Smooth muscle cell (in vitro differentiated cells): ENCODE measurements at regions not wholly inside any gene's neighbourhood (a gene's known extent, or its start where the extent isn't known, plus 50 kb on each side); places are given as distances from the start of the nearest gene placed in this dataset.
"Not testable (repeated sequence)": the region's sequence is repeated elsewhere in the genome, so short reads cannot be mapped to it uniquely, and the experiment has no call there.

Experiments
- DNase-seq: peaks from one replicate; lab custom pipeline; 2025; ENCODE audit not compliant: unreplicated experiment; lab: John Stamatoyannopoulos, UW
- H2AFZ ChIP-seq: fragments of 200-600 bp; sonication (generic); 2 replicates; pipeline ENCODE4 v1.6.0; 2016; ENCODE audit warnings: antibody characterized with exemption, low read depth, mild to moderate bottlenecking
- H3F3A ChIP-seq: fragments of 200-600 bp; sonication (generic); 2 replicates; pipeline ENCODE4 v1.6.0; 2017; ENCODE audit warnings: antibody characterized with exemption, low read depth
- H3K27ac ChIP-seq: fragments of 200-600 bp; sonication (generic); 2 replicates; pipeline ENCODE4 v1.5.1; 2016; ENCODE audit warnings: low read depth, mild to moderate bottlenecking
- H3K27me3 ChIP-seq: fragments of 200-600 bp; sonication (generic); 2 replicates; pipeline ENCODE4 v1.6.1; 2016; ENCODE audit warnings: low read depth, mild to moderate bottlenecking
- H3K36me3 ChIP-seq: fragments of 200-600 bp; sonication (generic); 2 replicates; pipeline ENCODE4 v1.5.1; 2016; ENCODE audit warnings: low read depth
- H3K4me1 ChIP-seq: fragments of 200-600 bp; sonication (generic); 2 replicates; pipeline ENCODE4 v1.5.1; 2016; ENCODE audit warnings: low read depth
- H3K4me2 ChIP-seq: fragments of 200-600 bp; sonication (generic); 2 replicates; pipeline ENCODE4 v1.6.0; 2016; ENCODE audit warnings: mild to moderate bottlenecking
- H3K4me3 ChIP-seq: fragments of 200-600 bp; sonication (generic); 2 replicates; pipeline ENCODE4 v1.5.1; 2016; ENCODE audit warnings: mild to moderate bottlenecking
- H3K79me2 ChIP-seq: fragments of 200-600 bp; sonication (generic); 2 replicates; pipeline ENCODE4 v1.6.0; 2016; ENCODE audit warnings: low read depth, mild to moderate bottlenecking
- H3K9ac ChIP-seq: fragments of 200-600 bp; sonication (generic); 2 replicates; pipeline ENCODE4 v1.6.0; 2016; ENCODE audit warnings: low read depth
- H3K9me3 ChIP-seq: fragments of 200-600 bp; sonication (generic); replicated peaks from 2 replicates; pipeline ENCODE4 v1.5.1; 2016; ENCODE audit warnings: low read depth
- H4K20me1 ChIP-seq: fragments of 200-600 bp; sonication (generic); 2 replicates; pipeline ENCODE4 v1.6.0; 2016; ENCODE audit warnings: low read depth
- WGBS: methylation state at CpG from one replicate; pipeline ENCODE4 v1.1.7; 2016; ENCODE audit warnings: low lambda C conversion rate; 5-methylcytosine and 5-hydroxymethylcytosine counted together
- TF ChIP-seq, protein P1 (sequence below): fragments of 200-600 bp; sonication (generic); IDR thresholded peaks from 2 replicates; pipeline ENCODE4 v1.5.1; 2017; ENCODE audit warnings: borderline replicate concordance, mild to moderate bottlenecking, antibody characterized with exemption; ENCODE audit not compliant: insufficient read depth, poor library complexity, severe bottlenecking

DNA sequence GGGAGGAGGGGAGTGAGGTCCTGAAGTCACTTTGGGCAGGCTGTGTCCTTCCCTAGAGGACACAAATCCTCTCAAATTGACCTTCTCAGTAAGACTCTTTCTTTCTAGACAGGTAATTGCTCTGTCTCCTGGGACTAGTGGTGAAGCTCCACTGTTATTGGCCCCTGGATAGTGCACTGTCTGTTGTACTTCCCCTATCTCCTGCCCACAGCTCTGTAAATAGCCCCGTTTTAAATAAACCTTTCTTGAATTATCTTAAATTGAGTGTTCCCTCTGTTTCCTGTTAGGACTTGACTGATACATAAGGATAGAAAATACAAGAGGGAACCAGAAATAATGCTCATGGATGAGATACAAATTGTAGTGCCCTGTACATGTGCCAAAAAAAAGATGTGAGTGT is 229.5 kb upstream of the USP24 start:
- H3F3A ChIP-seq, result peaks cover 3% of the 10 kb centered on the region
- H3K9ac ChIP-seq, result peak overlapping the region; percentile 66
- WGBS, result 39% methylated on average over 1 of the region's 1 CpG
- H3K79me2 ChIP-seq, result no peaks in the 10 kb centered on the region
- TF ChIP-seq, protein P1, sequence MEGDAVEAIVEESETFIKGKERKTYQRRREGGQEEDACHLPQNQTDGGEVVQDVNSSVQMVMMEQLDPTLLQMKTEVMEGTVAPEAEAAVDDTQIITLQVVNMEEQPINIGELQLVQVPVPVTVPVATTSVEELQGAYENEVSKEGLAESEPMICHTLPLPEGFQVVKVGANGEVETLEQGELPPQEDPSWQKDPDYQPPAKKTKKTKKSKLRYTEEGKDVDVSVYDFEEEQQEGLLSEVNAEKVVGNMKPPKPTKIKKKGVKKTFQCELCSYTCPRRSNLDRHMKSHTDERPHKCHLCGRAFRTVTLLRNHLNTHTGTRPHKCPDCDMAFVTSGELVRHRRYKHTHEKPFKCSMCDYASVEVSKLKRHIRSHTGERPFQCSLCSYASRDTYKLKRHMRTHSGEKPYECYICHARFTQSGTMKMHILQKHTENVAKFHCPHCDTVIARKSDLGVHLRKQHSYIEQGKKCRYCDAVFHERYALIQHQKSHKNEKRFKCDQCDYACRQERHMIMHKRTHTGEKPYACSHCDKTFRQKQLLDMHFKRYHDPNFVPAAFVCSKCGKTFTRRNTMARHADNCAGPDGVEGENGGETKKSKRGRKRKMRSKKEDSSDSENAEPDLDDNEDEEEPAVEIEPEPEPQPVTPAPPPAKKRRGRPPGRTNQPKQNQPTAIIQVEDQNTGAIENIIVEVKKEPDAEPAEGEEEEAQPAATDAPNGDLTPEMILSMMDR, result no peak
- H3K27ac ChIP-seq, result peak overlapping the region; percentile 90
- no peaks in the 10 kb centered on the region for H4K20me1 ChIP-seq
- DNase-seq, result no peak
- H3K4me3 ChIP-seq, result no peak overlapping the region
- H3K9me3 ChIP-seq, result no peaks in the 10 kb centered on the region
- no peaks in the 10 kb centered on the region for H3K36me3 ChIP-seq
- no peak overlapping the region for H2AFZ ChIP-seq
- no peaks in the 10 kb centered on the region for H3K27me3 ChIP-seq
- H3K4me1 ChIP-seq, result no peaks in the 10 kb centered on the region
- peak overlapping the region; percentile 77 for H3K4me2 ChIP-seq

DNA sequence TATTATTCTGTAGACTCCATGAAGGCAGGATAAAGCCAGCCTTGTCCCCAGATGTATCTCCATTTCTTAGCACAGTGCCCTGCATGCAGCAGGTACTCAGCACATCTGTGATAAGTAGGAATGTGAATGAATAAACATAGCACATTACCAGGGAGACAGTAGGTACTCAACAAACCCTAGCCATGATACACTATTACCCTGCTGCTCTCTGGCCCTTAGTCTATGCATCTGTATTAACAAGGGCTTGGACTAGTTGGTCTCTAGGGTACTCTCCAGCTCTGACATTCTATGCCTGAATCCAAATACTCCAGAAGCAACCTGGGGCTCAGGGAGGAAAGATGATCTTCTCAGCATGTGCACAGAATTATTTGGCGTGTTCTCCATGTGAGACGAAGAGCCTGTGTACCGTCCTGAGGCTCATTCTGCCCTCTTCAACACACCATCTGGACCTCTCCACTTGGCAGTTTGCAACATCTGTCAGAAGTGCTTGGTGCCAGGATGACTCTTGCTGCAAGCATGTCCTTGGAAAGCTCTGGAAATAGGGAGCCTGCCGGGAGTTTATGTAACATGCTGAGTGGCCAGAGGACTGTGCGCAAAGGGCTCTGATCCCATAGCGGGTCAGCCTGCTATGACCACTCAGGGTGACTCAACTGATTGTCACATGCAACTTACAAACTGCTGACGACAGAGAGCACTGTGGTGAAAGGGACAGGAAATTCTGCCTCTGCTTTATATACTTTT is 228.2 kb upstream of the USP24 start:
- Histone ChIP-seq H3K79me2 (no peaks in the 10 kb centered on the region), H3K27ac (peak overlapping the region; percentile 90), H4K20me1 (no peaks in the 10 kb centered on the region), H3K4me1 (no peaks in the 10 kb centered on the region), H3K4me3 (no peak overlapping the region), H3K4me2 (peak overlapping the region; percentile 77), H3K27me3 (no peaks in the 10 kb centered on the region), H2AFZ (no peak overlapping the region), H3K9me3 (no peaks in the 10 kb centered on the region), H3F3A (peaks cover 3% of the 10 kb centered on the region), H3K36me3 (no peaks in the 10 kb centered on the region), H3K9ac (peak overlapping the region; percentile 66)
- TF ChIP-seq, protein P1, result no peak
- WGBS, result 21% methylated on average over 7 of the region's 7 CpGs
- peak; percentile 33 for DNase-seq

DNA sequence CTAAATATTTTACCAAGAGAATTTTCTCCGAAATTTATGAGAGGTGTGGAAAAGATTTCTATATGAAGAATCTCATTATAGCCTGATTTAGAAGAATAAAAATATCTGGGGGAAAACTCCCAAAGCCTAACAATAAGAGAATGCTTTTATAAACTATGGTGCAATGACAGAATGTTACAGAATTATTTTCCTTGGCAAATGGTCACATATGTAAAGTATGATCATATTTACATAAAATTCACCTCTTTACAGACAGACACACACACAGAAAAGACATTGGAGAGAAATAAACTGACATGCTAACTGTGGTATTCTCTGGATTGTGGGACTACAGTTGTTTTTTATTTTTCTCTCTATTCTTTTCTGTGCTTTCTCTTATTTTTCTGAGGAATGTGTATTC is 226.3 kb upstream of the USP24 start:
- peaks cover 3% of the 10 kb centered on the region for H3F3A ChIP-seq
- DNase-seq, result no peak
- H3K4me1 ChIP-seq, result no peaks in the 10 kb centered on the region
- no peaks in the 10 kb centered on the region for H3K9me3 ChIP-seq
- WGBS, result 83% methylated on average over 1 of the region's 1 CpG
- no peaks in the 10 kb centered on the region for H4K20me1 ChIP-seq
- no peak overlapping the region for H2AFZ ChIP-seq
- H3K79me2 ChIP-seq, result no peaks in the 10 kb centered on the region
- H3K4me3 ChIP-seq, result no peak overlapping the region
- H3K27ac ChIP-seq, result no peak overlapping the region
- no peaks in the 10 kb centered on the region for H3K36me3 ChIP-seq
- TF ChIP-seq, protein P1, result no peak
- H3K9ac ChIP-seq, result no peak overlapping the region
- H3K27me3 ChIP-seq, result no peaks in the 10 kb centered on the region
- no peak overlapping the region for H3K4me2 ChIP-seq

DNA sequence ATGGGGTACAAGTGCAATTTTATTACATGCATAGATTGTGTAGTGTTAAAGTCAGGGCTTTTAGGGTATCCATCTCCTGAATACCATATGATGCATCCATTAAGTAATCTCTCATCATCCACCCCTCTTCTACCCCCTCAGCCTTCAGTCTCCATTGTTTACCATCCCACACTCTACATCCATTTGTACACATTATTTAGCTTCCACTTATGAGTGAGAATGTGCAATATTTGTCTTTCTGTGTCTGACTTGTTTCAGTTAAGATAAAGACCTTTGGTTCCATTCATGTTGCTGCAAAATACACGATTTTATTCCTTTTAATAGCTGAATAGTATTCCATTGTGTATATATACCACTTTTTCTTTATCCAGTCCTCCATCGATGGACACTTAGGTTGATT is 222.5 kb upstream of the USP24 start:
- TF ChIP-seq, protein P1, result no peak

DNA sequence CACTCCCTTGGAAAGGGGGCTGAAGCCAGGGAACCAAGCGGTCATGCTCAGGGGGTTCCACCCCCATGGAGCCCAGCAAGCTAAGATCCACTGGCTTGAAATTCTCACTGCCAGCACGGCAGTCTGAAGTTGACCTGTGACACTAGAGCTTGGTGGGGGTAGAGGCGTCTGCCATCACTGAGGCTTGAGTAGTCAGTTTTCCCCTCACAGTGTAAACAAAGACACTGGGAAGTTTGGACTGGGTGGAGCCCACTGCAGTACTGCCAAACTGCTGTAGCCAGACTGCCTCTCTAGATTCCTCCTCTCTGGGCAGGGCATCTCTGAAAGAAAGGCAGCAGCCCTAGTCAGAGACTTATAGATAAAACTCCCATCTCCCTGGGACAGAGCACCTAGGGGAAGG is 215.6 kb upstream of the USP24 start:
- H3K36me3 ChIP-seq, H3K4me1 ChIP-seq, H3K4me3 ChIP-seq, H3K79me2 ChIP-seq, H3K4me2 ChIP-seq, H3K27me3 ChIP-seq, H3K27ac ChIP-seq, DNase-seq, H3K9ac ChIP-seq, H3K9me3 ChIP-seq, H4K20me1 ChIP-seq: not testable (repeated sequence)
- peaks cover 17% of the 10 kb centered on the region for H3F3A ChIP-seq
- peak overlapping the region; percentile 20 for H2AFZ ChIP-seq
- 68% methylated on average over 3 of the region's 3 CpGs for WGBS

More for the DNA sequence above, 222.5 kb upstream of the USP24 start:
- H3K4me3 ChIP-seq, result no peak overlapping the region
- no peaks in the 10 kb centered on the region for H4K20me1 ChIP-seq
- H3K9me3 ChIP-seq, result no peaks in the 10 kb centered on the region
- whole genome bisulfite sequencing, result 21% methylated on average over 2 of the region's 2 CpGs
- H3K9ac ChIP-seq, result no peak overlapping the region
- H3K4me2 ChIP-seq, result no peak overlapping the region
- no peaks in the 10 kb centered on the region for H3K79me2 ChIP-seq
- H3F3A ChIP-seq, result no peaks in the 10 kb centered on the region
- H3K27me3 ChIP-seq, result no peaks in the 10 kb centered on the region
- H3K4me1 ChIP-seq, result no peaks in the 10 kb centered on the region
- no peaks in the 10 kb centered on the region for H3K36me3 ChIP-seq
- H3K27ac ChIP-seq, result no peak overlapping the region
- H2AFZ ChIP-seq, result no peak overlapping the region
- no peak for DNase-seq
